ENCODE measurements at regions not wholly inside any gene's neighbourhood (a gene's known extent, or its start where the extent isn't known, plus 50 kb on each side); places are given as distances from the start of the nearest gene placed in this dataset.

- intact Hi-C loops (cut with DNase I), result no loop called here
- DNase-seq (ENCODE audit: low spot score), result no peak
Measured at GRCh38 chr12:33323823-33324222, 115.8 kb downstream of the SYT10 start.

GRCh38 chr12:33322519-33322918 lies 117.1 kb downstream of the SYT10 start:
- DNase-seq (ENCODE audit: low spot score), result no peak
- intact Hi-C loops (cut with DNase I), result no loop called here

- intact Hi-C loops (cut with DNase I), result no loop called here
Measured at GRCh38 chr12:33317746-33318145, 121.9 kb downstream of the SYT10 start.

GRCh38 chr12:33314223-33314622 lies 125.4 kb downstream of the SYT10 start:
- intact Hi-C loops (cut with DNase I), result no loop called here
- no peak for DNase-seq (ENCODE audit: low spot score)

More at GRCh38 chr12:33317746-33318145, 121.9 kb downstream of the SYT10 start:
- no peak for DNase-seq (ENCODE audit: low spot score)

- intact Hi-C loops (cut with DNase I), result no loop called here
- no peak for DNase-seq (ENCODE audit: low spot score)
Measured at GRCh38 chr12:33313476-33313875, 126.1 kb downstream of the SYT10 start.

- DNase-seq (ENCODE audit: low spot score), result no peak
- intact Hi-C loops (cut with DNase I), result no loop called here
Measured at GRCh38 chr12:33310471-33310870, 129.1 kb downstream of the SYT10 start.

- no peak for DNase-seq (ENCODE audit: low spot score)
- intact Hi-C loops (cut with DNase I), result no loop called here
Measured at GRCh38 chr12:33304176-33304575, 135.4 kb downstream of the SYT10 start.

GRCh38 chr12:33296529-33296928 lies 143.1 kb downstream of the SYT10 start:
- intact Hi-C loops (cut with DNase I), result no loop called here
- DNase-seq (ENCODE audit: low spot score), result no peak

- intact Hi-C loops (cut with DNase I), result no loop called here
- no peak for DNase-seq (ENCODE audit: low spot score)
Measured at GRCh38 chr12:33290703-33291102, 148.9 kb downstream of the SYT10 start.

- intact Hi-C loops (cut with DNase I), result no loop called here
- no peak for DNase-seq (ENCODE audit: low spot score)
Measured at GRCh38 chr12:33283054-33283453, 156.6 kb downstream of the SYT10 start.

GRCh38 chr12:33277376-33277775 lies 162.2 kb downstream of the SYT10 start:
- DNase-seq (ENCODE audit: low spot score), result no peak
- intact Hi-C loops (cut with DNase I), result no loop called here

- intact Hi-C loops (cut with DNase I), result no loop called here
Measured at GRCh38 chr12:33267641-33268040, 172.0 kb downstream of the SYT10 start.

GRCh38 chr12:33265900-33266299 lies 173.7 kb downstream of the SYT10 start:
- DNase-seq (ENCODE audit: low spot score), result no peak
- intact Hi-C loops (cut with DNase I), result no loop called here

More at GRCh38 chr12:33267641-33268040, 172.0 kb downstream of the SYT10 start:
- no peak for DNase-seq (ENCODE audit: low spot score)

- DNase-seq (ENCODE audit: low spot score), result no peak
- intact Hi-C loops (cut with DNase I), result no loop called here
Measured at GRCh38 chr12:33265033-33265731, 174.4 kb downstream of the SYT10 start.

GRCh38 chr12:33253178-33253577 lies 186.4 kb downstream of the SYT10 start:
- intact Hi-C loops (cut with DNase I), result no loop called here
- no peak for DNase-seq (ENCODE audit: low spot score)

- DNase-seq (ENCODE audit: low spot score), result no peak
- intact Hi-C loops (cut with DNase I), result no loop called here
Measured at GRCh38 chr12:33251548-33251947, 188.1 kb downstream of the SYT10 start.

GRCh38 chr12:33248364-33248763 lies 191.3 kb downstream of the SYT10 start:
- intact Hi-C loops (cut with DNase I), result no loop called here
- DNase-seq (ENCODE audit: low spot score), result no peak

GRCh38 chr12:33247625-33248024 lies 192.0 kb downstream of the SYT10 start:
- no peak for DNase-seq (ENCODE audit: low spot score)
- intact Hi-C loops (cut with DNase I), result no loop called here

- intact Hi-C loops (cut with DNase I), result no loop called here
- no peak for DNase-seq (ENCODE audit: low spot score)
Measured at GRCh38 chr12:33245434-33245833, 194.2 kb downstream of the SYT10 start.

GRCh38 chr12:33226671-33227070 lies 212.9 kb downstream of the SYT10 start:
- intact Hi-C loops (cut with DNase I), result no loop called here
- DNase-seq (ENCODE audit: low spot score), result no peak

GRCh38 chr12:33223956-33224355 lies 215.7 kb downstream of the SYT10 start:
- intact Hi-C loops (cut with DNase I), result no loop called here

GRCh38 chr12:33222357-33222756 lies 217.3 kb downstream of the SYT10 start:
- intact Hi-C loops (cut with DNase I), result no loop called here
- DNase-seq (ENCODE audit: low spot score), result no peak

More at GRCh38 chr12:33223956-33224355, 215.7 kb downstream of the SYT10 start:
- no peak for DNase-seq (ENCODE audit: low spot score)
